GM13977 (cell line): ENCODE measurements at regions not wholly inside any gene's neighbourhood (a gene's known extent, or its start where the extent isn't known, plus 50 kb on each side); places are given as distances from the start of the nearest gene placed in this dataset.

Experiments
- DNase-seq: peaks from one replicate; pipeline ENCODE4 v3.0.0; 2012; ENCODE audit warnings: low spot score
- in situ Hi-C: fragments of 300-500 bp; cut with MboI; formaldehyde crosslinking; loops from one replicate; pipeline ENCODE4 v1.12.0; 2022; ENCODE audit warnings: low sequenced_read_pairs, low pct_unique_long_range_greater_than_20kb, mixed read lengths, inconsistent platforms; ENCODE audit not compliant: unreplicated experiment
- TF ChIP-seq, protein P1 (sequence below): IDR thresholded peaks from 2 replicates; pipeline ENCODE4 v1.5.1; 2012; ENCODE audit warnings: mild to moderate bottlenecking, control low read depth; ENCODE audit not compliant: insufficient read depth; ENCODE audit errors: extremely low read depth, missing control alignments

DNA sequence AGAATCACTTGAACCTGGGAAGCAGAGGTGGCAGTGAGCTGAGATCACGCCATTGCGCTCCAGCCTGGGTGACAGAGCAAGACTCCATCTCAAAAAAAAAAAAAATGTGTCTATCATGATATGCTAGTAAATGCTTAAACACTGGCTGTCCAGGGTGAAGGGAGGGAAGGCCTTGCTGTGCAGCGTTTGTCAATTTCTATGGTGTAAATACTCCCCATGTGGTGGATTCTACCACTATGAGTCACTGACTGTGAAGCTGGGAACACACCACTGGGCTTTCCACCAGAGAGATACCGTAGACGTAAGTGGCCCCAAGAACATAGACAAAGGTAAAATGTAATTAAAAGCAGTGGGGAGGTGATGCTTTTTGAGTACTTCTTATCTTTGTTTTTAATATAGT lies 51.3 kb upstream of the LEF1 start:
- DNase-seq, result no peak
- in situ Hi-C loops, result no loop called here
- TF ChIP-seq, protein P1, sequence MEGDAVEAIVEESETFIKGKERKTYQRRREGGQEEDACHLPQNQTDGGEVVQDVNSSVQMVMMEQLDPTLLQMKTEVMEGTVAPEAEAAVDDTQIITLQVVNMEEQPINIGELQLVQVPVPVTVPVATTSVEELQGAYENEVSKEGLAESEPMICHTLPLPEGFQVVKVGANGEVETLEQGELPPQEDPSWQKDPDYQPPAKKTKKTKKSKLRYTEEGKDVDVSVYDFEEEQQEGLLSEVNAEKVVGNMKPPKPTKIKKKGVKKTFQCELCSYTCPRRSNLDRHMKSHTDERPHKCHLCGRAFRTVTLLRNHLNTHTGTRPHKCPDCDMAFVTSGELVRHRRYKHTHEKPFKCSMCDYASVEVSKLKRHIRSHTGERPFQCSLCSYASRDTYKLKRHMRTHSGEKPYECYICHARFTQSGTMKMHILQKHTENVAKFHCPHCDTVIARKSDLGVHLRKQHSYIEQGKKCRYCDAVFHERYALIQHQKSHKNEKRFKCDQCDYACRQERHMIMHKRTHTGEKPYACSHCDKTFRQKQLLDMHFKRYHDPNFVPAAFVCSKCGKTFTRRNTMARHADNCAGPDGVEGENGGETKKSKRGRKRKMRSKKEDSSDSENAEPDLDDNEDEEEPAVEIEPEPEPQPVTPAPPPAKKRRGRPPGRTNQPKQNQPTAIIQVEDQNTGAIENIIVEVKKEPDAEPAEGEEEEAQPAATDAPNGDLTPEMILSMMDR, result no peak
